HL-60 (cell line): ENCODE measurements at regions not wholly inside any gene's neighbourhood (a gene's known extent, or its start where the extent isn't known, plus 50 kb on each side); places are given as distances from the start of the nearest gene placed in this dataset.
A peak's percentile ranks its signal among the peaks of the same experiment; 100 is the strongest.
"Not testable (repeated sequence)": the region's sequence is repeated elsewhere in the genome, so short reads cannot be mapped to it uniquely, and the experiment has no call there.

Experiments used
- DNase-seq, 2 experiments: peaks; one replicate each; pipeline ENCODE4 v3.0.0-alpha.2; 2010 to 2020; ENCODE audit warnings: low read depth in 1 of 2, low spot score in 1 of 2
- H3K27ac ChIP-seq: fragments of 250-450 bp; sonication (Bioruptor Pico); replicated peaks from 2 replicates; pipeline ENCODE4 v1.5.1; 2020; ENCODE audit warnings: mild to moderate bottlenecking, moderate library complexity
- H3K27me3 ChIP-seq: fragments of 250-450 bp; sonication (Bioruptor Pico); 2 replicates; pipeline ENCODE4 v1.5.1; 2021; ENCODE audit warnings: mild to moderate bottlenecking, moderate library complexity; ENCODE audit not compliant: insufficient read depth, poor library complexity, severe bottlenecking
- H3K4me3 ChIP-seq: replicated peaks from 2 replicates; pipeline ENCODE4 v1.5.1; 2011; ENCODE audit warnings: mild to moderate bottlenecking, control low read depth, low read length; ENCODE audit not compliant: insufficient read depth
- CTCF ChIP-seq: IDR thresholded peaks from one replicate; pipeline ENCODE4 v1.5.1; 2011; ENCODE audit warnings: low read length, control low read depth, inconsistent platforms; ENCODE audit not compliant: insufficient read depth
- GABPA ChIP-seq: IDR thresholded peaks from 2 replicates; pipeline ENCODE4 v1.6.1; 2012; ENCODE audit warnings: low read depth
- POLR2AphosphoS5 ChIP-seq: IDR thresholded peaks from 2 replicates; pipeline ENCODE4 v1.6.1; 2012; ENCODE audit warnings: low read depth
- REST ChIP-seq: IDR thresholded peaks from 2 replicates; pipeline ENCODE4 v1.6.1; 2012; ENCODE audit warnings: low read depth; ENCODE audit not compliant: insufficient replicate concordance
- SPI1 ChIP-seq: IDR thresholded peaks from 2 replicates; pipeline ENCODE4 v1.6.1; 2012; ENCODE audit warnings: low read depth, mild to moderate bottlenecking, borderline replicate concordance

GRCh38 chr18:57882465-57882864, 79.3 kb upstream of the ATP8B1 start:
- Histone ChIP-seq H3K4me3 (no peak overlapping the region), H3K27me3 (no peaks in the 10 kb centered on the region), H3K27ac (no peak overlapping the region)
- no peak for DNase-seq
- no peak for TF ChIP-seq GABPA
- no peak for TF ChIP-seq POLR2AphosphoS5
- no peak for TF ChIP-seq SPI1
- no peak for TF ChIP-seq REST
- no peak for TF ChIP-seq CTCF

GRCh38 chr18:57881818-57882413, 78.8 kb upstream of the ATP8B1 start:
- H3K27ac ChIP-seq, result no peak overlapping the region
- peak; percentile 46 to 75 for DNase-seq
- TF ChIP-seq SPI1 (no peak), CTCF (peak; percentile 96)
- H3K4me3 ChIP-seq, result no peak overlapping the region
- H3K27me3 ChIP-seq, result no peaks in the 10 kb centered on the region

- not testable (repeated sequence) for H3K27me3 ChIP-seq, H3K27ac ChIP-seq, DNase-seq, H3K4me3 ChIP-seq
Observed at GRCh38 chr18:57879924-57880323, 76.8 kb upstream of the ATP8B1 start.

- Histone ChIP-seq H3K27me3 (no peaks in the 10 kb centered on the region), H3K27ac (no peak overlapping the region), H3K4me3 (no peak overlapping the region)
- DNase-seq, result no peak
- TF ChIP-seq CTCF (no peak), REST (no peak), SPI1 (no peak), GABPA (no peak), POLR2AphosphoS5 (no peak)
Observed at GRCh38 chr18:57869221-57869620, 66.1 kb upstream of the ATP8B1 start.
